ENCODE measurements at regions not wholly inside any gene's neighbourhood (a gene's known extent, or its start where the extent isn't known, plus 50 kb on each side); places are given as distances from the start of the nearest gene placed in this dataset.
"Not testable (repeated sequence)": the region's sequence is repeated elsewhere in the genome, so short reads cannot be mapped to it uniquely, and the experiment has no call there.

DNA sequence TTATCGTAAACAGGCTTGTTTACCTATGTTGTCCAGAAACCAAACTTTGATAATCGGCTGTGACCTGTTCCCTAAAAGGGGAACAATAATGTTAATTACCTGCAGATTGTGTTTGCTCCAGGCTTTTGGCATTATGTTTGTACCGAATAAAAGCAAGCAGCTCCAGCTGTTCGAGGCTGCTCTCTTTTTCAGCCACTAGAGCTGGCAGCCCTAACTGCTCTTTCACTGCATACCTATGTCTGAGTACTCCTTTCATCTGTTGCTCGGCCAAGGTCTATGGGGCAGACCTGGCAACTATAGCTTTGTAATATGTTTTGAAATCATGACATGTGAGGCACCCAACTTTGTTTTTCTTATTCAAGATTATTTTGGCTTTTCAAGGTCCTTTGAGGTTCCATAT, 77.8 kb upstream of the EHBP1 start:
- Mint-ChIP-seq H3K9me3 (peaks cover 37% of the 10 kb centered on the region), H3K27me3 (ENCODE audit: low read depth, poor library complexity) (no peaks in the 10 kb centered on the region), H3K36me3 (ENCODE audit: low read depth) (no peaks in the 10 kb centered on the region), H3K4me3 (no peak overlapping the region), H3K27ac (no peak overlapping the region), H3K4me1 (no peaks in the 10 kb centered on the region)
- DNase-seq, result no peak
- TF ChIP-seq, protein P1, sequence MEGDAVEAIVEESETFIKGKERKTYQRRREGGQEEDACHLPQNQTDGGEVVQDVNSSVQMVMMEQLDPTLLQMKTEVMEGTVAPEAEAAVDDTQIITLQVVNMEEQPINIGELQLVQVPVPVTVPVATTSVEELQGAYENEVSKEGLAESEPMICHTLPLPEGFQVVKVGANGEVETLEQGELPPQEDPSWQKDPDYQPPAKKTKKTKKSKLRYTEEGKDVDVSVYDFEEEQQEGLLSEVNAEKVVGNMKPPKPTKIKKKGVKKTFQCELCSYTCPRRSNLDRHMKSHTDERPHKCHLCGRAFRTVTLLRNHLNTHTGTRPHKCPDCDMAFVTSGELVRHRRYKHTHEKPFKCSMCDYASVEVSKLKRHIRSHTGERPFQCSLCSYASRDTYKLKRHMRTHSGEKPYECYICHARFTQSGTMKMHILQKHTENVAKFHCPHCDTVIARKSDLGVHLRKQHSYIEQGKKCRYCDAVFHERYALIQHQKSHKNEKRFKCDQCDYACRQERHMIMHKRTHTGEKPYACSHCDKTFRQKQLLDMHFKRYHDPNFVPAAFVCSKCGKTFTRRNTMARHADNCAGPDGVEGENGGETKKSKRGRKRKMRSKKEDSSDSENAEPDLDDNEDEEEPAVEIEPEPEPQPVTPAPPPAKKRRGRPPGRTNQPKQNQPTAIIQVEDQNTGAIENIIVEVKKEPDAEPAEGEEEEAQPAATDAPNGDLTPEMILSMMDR (IDR thresholded peaks at IDR 0.05), result no peak

DNA sequence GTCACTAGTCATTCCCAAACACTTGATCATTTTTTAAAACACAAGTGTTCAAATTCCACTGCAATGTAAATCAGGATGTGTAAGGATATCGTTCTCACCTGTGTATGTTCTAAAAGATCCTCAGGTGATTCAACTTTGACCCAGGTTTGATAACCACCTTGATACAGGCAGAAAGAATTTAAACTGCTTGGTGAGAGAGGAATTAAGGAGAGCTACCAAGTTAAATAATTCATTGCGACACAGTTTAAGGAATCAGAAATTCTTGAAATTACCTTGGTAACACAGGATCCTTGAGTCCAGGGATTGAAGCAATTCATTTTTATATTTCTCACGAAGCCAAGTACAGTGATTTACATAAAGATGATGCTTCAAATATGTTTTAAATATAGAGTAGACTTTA, 80.7 kb upstream of the EHBP1 start:
- Mint-ChIP-seq H3K27me3 (ENCODE audit: low read depth, poor library complexity) (no peaks in the 10 kb centered on the region), H3K36me3 (ENCODE audit: low read depth) (no peaks in the 10 kb centered on the region), H3K27ac (no peak overlapping the region), H3K4me1 (no peaks in the 10 kb centered on the region), H3K9me3 (peaks cover 21% of the 10 kb centered on the region), H3K4me3 (no peak overlapping the region)
- DNase-seq, result no peak
- TF ChIP-seq, protein P1 (IDR thresholded peaks at IDR 0.05), result no peak

DNA sequence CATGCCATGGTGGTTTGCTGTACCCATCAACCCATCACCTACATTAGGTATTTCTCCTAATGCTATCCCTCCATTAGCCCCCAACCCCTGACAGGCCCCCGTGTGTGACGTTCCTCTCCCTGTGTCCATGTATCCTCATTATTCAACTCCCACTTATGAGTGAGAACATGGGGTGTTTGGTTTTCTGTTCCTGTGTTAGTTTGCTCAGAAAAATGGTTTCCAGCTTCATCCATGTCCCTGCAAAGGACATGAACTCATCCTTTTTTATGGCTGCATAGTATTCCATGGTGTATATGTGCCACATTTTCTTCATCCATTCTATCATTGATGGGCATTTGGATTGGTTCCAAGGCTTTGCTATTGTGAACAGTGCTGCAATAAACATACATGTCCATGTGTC, 89.0 kb upstream of the EHBP1 start:
- H3K27ac Mint-ChIP-seq; H3K4me1 Mint-ChIP-seq; H3K36me3 Mint-ChIP-seq (ENCODE audit: low read depth); H3K27me3 Mint-ChIP-seq (ENCODE audit: low read depth, poor library complexity); DNase-seq; H3K4me3 Mint-ChIP-seq: not testable (repeated sequence)
- H3K9me3 Mint-ChIP-seq, result peaks cover 21% of the 10 kb centered on the region

DNA sequence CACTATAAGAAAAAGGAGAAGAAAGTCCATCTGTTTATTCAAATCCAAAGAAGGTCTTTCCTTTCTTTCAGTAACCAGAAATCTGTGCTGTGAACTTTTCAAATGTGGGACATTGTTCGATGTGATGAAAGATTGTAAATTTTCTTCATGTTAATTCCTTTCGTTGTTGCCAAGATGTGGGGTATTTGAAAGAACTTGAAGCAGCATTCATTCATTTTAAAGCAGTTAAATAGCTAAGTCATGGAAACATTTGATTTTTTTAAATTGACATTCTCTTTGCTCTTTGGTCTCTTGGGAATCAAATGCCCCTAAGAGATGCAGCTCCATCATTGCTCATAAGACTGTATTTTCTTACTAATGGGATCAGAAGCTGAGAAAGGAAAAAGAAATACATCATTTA, 93.7 kb upstream of the EHBP1 start:
- no peak overlapping the region for H3K4me3 Mint-ChIP-seq
- peaks cover 21% of the 10 kb centered on the region for H3K27me3 Mint-ChIP-seq (ENCODE audit: low read depth, poor library complexity)
- no peaks in the 10 kb centered on the region for H3K4me1 Mint-ChIP-seq
- H3K27ac Mint-ChIP-seq, result no peak overlapping the region
- H3K36me3 Mint-ChIP-seq (ENCODE audit: low read depth), result no peaks in the 10 kb centered on the region
- peaks cover 2% of the 10 kb centered on the region for H3K9me3 Mint-ChIP-seq
- DNase-seq, result no peak
- TF ChIP-seq, protein P1 (IDR thresholded peaks at IDR 0.05), result no peak

DNA sequence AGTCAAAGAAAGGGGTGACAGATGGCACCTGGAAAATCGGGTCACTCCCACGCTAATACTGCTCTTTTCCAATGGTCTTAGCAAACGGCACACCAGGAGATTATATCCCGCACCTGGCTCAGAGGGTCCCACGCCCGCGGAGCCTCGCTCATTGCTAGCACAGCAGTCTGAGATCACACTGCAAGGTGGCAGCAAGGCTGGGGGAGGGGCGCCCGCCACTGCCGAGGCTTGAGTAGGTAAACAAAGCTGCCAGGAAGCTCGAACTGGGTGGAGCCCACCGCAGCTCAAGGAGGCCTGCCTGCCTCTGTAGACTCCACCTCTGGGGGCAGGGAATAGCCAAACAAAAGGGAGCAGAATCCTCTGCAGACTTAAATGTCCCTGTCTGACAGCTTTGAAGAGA, 99.5 kb upstream of the TMEM17 start:
- not testable (repeated sequence) for DNase-seq; H3K36me3 Mint-ChIP-seq (ENCODE audit: low read depth); H3K4me3 Mint-ChIP-seq; H3K27ac Mint-ChIP-seq; H3K4me1 Mint-ChIP-seq
- Mint-ChIP-seq H3K9me3 (peaks cover 20% of the 10 kb centered on the region), H3K27me3 (ENCODE audit: low read depth, poor library complexity) (peaks cover 24% of the 10 kb centered on the region)

DNA sequence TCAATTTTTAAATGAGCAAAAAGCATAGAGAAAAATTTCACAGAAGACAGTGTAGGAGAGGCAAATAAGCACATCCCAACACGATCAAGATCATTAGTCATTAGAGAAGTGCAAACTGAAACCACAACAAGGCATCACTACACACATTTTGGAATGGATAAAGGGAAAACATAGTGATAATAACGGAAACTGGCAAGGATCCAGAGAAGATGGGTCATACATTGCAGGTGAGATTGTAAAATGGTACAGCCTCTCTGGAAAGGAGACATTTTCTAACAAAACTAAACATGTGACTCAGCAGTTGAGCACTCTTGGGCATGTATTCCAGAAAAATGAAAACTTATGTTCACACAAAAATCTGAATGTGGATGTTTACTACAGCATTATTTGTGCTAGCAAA, 98.3 kb upstream of the TMEM17 start:
- H3K27me3 Mint-ChIP-seq (ENCODE audit: low read depth, poor library complexity), result peaks cover 24% of the 10 kb centered on the region
- no peak for DNase-seq
- no peaks in the 10 kb centered on the region for H3K4me1 Mint-ChIP-seq
- H3K27ac Mint-ChIP-seq, result no peak overlapping the region
- H3K36me3 Mint-ChIP-seq (ENCODE audit: low read depth), result no peaks in the 10 kb centered on the region
- TF ChIP-seq, protein P1 (IDR thresholded peaks at IDR 0.05), result no peak
- H3K4me3 Mint-ChIP-seq, result no peak overlapping the region
- peaks cover 24% of the 10 kb centered on the region for H3K9me3 Mint-ChIP-seq

DNA sequence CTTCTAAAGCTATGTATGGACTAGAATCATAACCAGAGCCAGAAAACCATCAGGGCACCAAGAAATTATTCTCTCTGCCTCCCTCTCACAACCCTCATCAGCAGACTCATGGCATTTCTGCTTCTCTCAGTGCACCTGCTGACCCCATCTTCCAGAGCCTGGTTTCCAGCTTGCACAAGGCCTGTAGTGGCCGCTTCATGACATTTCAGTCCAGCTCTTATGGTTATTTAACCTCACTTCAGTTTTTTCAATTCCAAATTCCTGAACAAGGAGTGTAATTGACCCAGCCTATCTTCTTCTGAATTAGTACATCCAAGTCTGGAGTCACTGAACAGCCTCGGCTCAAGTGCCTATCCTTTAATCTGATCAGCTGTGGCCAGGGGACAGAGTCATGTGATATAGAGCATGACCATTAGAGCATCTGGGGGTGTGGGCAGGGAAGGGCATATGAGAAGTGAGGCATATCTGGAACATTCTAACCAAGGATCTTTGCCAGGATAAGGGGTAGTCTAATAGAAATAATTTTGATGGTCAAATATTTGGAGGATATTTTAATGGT, 97.2 kb upstream of the TMEM17 start:
- Mint-ChIP-seq H3K36me3 (ENCODE audit: low read depth) (no peaks in the 10 kb centered on the region), H3K4me3 (no peak overlapping the region), H3K27me3 (ENCODE audit: low read depth, poor library complexity) (peaks cover 21% of the 10 kb centered on the region), H3K27ac (no peak overlapping the region), H3K9me3 (peaks cover 24% of the 10 kb centered on the region), H3K4me1 (no peaks in the 10 kb centered on the region)
- TF ChIP-seq, protein P1 (IDR thresholded peaks at IDR 0.05), result no peak
- no peak for DNase-seq

DNA sequence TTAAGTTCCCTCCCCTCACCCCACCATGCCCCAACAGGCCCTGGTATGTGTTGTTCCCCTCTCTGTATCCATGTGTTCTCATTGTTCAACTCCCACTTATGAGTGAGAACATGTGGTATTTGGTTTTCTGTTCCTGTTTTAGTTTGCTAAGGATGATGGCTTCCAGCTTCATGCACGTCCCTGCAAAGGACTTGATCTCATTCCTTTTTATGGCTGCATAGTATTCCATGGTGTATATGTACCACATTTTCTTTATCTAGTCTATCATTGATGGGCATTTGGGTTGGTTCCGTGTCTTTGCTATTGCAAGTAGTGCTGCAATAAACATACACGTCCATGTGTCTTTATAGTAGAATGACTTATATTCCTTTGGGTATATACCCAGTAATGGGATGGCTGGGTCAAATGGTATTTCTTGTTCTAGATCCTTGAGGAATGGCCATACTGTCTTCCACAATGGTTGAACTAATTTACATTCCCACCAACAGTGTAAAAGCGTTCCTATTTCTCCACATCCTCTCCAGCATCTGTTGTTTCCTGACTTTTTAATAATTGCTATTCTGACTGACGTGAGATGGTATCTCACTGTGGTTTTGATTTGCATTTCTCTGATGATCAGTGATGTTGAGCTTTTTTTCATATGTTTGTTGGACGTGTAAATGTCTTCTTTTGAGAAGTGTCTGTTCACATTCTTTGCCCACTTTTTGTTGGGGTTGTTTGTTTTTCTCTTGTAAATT, 93.8 kb upstream of the TMEM17 start:
- DNase-seq; H3K36me3 Mint-ChIP-seq (ENCODE audit: low read depth); H3K4me1 Mint-ChIP-seq; H3K27ac Mint-ChIP-seq; H3K4me3 Mint-ChIP-seq; H3K27me3 Mint-ChIP-seq (ENCODE audit: low read depth, poor library complexity): not testable (repeated sequence)
- peaks cover 14% of the 10 kb centered on the region for H3K9me3 Mint-ChIP-seq

Data from nephron progenitor cell (in vitro differentiated cells).